ENCODE measurements at regions not wholly inside any gene's neighbourhood (a gene's known extent, or its start where the extent isn't known, plus 50 kb on each side); places are given as distances from the start of the nearest gene placed in this dataset.

DNA sequence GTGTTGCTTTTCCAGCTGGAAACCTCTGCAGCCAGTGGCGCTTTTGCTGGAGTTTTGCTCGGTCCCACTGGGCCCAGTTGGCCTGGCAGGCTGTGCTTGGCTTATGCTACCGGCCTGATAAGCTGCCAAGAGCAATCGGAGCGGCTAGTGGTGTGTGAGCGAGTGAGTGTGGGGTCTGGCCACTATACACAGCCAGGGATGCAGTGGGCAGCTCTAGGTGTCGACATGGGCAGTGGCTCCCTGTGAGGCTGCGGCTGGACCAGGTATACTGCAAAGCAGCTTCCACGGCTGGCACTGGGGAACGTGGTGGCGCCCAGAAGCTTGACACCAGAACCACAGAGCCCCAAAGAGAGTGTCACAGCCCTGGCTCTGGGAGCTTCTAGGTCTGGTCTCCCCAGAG, 996.5 kb downstream of the GRIK2 start:
- TF ChIP-seq POLR2A (IDR thresholded peaks at IDR 0.05; ENCODE audit: low read depth, low read length) (no peak), TAF1 (IDR thresholded peaks at IDR 0.05; ENCODE audit: borderline replicate concordance, low read depth, low read length) (no peak)

Data from GM12892 (cell line).